ENCODE measurements at regions not wholly inside any gene's neighbourhood (a gene's known extent, or its start where the extent isn't known, plus 50 kb on each side); places are given as distances from the start of the nearest gene placed in this dataset.

DNA sequence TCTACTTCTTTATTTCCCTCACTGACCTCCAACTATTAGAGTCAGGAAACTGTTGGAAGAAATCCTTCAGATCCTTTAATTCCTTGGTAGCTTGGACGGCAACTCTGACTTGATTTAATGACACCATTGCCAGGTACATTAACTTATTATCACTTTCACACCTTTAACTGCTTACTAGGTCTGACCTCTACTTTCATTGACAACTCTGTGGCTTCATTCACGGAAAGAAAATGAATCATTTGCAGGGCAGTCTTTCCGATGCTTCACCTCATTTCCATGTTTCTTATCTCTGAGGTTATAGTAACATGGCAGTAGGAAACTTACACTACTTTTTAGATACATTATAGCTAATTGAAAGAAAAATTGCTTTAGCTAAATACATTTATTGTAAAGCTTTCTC lies 82.6 kb upstream of the PDGFD start:
- in situ Hi-C loops (cut with HindIII; ENCODE audit: extremely low pct_ligation_motif_present, low pct_unique_long_range_greater_than_20kb) (no loop called here), intact Hi-C loops (cut with micrococcal nuclease; ENCODE audit: unreplicated experiment) (no loop called here)
- H3K4me2 ChIP-seq (ENCODE audit: low read depth, low read length): no peak overlapping the region
- H4K20me1 ChIP-seq (ENCODE audit: insufficient read depth, low read length): no peaks in the 10 kb centered on the region
- TF ChIP-seq, protein P1, sequence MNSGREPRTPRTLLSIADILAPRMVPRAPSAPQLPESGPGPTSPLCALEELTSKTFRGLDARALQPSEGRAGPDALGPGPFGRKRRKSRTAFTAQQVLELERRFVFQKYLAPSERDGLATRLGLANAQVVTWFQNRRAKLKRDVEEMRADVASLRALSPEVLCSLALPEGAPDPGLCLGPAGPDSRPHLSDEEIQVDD (CRISPR knock-in tag; IDR thresholded peaks at IDR 0.05; ENCODE audit: borderline replicate concordance): no peak
- TF ChIP-seq, protein P2, sequence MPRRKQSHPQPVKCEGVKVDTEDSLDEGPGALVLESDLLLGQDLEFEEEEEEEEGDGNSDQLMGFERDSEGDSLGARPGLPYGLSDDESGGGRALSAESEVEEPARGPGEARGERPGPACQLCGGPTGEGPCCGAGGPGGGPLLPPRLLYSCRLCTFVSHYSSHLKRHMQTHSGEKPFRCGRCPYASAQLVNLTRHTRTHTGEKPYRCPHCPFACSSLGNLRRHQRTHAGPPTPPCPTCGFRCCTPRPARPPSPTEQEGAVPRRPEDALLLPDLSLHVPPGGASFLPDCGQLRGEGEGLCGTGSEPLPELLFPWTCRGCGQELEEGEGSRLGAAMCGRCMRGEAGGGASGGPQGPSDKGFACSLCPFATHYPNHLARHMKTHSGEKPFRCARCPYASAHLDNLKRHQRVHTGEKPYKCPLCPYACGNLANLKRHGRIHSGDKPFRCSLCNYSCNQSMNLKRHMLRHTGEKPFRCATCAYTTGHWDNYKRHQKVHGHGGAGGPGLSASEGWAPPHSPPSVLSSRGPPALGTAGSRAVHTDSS (CRISPR knock-in tag; conservative IDR thresholded peaks at IDR 0.05): no peak
- no peak for TF ChIP-seq ZFP37 (CRISPR knock-in tag; IDR thresholded peaks at IDR 0.05; ENCODE audit: borderline replicate concordance)
- no peak for TF ChIP-seq ZNF484 (CRISPR knock-in tag; IDR thresholded peaks at IDR 0.05; ENCODE audit: borderline replicate concordance, low read depth)
- no peak for TF ChIP-seq NR2C2 (CRISPR knock-in tag; IDR thresholded peaks at IDR 0.05; ENCODE audit: borderline replicate concordance)
- TF ChIP-seq ZSCAN25 (CRISPR knock-in tag; IDR thresholded peaks at IDR 0.05): no peak
- no peak for TF ChIP-seq MYC (CRISPR knock-in tag; IDR thresholded peaks at IDR 0.05; ENCODE audit: borderline replicate concordance)
- TF ChIP-seq HDAC2 (CRISPR knock-in tag; IDR thresholded peaks at IDR 0.05): no peak
- no peak for TF ChIP-seq ERF (CRISPR knock-in tag; IDR thresholded peaks at IDR 0.05)
- TF ChIP-seq PRPF4 (IDR thresholded peaks at IDR 0.05; ENCODE audit: low read depth, low read length, poor library complexity, severe bottlenecking): no peak
- no peak for TF ChIP-seq ZNF335 (CRISPR knock-in tag; IDR thresholded peaks at IDR 0.05)
- TF ChIP-seq EED (CRISPR knock-in tag; IDR thresholded peaks at IDR 0.05): no peak
- CTCF ChIA-PET (ENCODE audit: low intra/inter-chr PET ratio, low total read pairs): no interaction called here
- ATAC-seq (no peak), DNase-seq (ENCODE audit: low spot score) (no peak), FAIRE-seq (no peak)
- BruUV-seq (replicated peaks): no TSS peak
- no peaks in the 10 kb centered on the region for H3K27me3 ChIP-seq (ENCODE audit: control insufficient read depth in 1 of 2, insufficient read depth in 2 of 2, low read length in 2 of 2)
- no peak overlapping the region for H2AFZ ChIP-seq (ENCODE audit: low read length)
- no peak overlapping the region for H3K4me3 ChIP-seq (replicated peaks in 1 of 3; ENCODE audit: insufficient read depth in 1 of 3, low read depth in 2 of 3, low read length in 3 of 3)
- H3K9ac ChIP-seq (ENCODE audit: insufficient read depth, low read depth, low read length): no peak overlapping the region
- no peak overlapping the region for H3K27ac ChIP-seq (ENCODE audit: extremely low read length, insufficient read depth, low read length)
- H3K9me3 ChIP-seq (ENCODE audit: low read length): no peaks in the 10 kb centered on the region
- WGBS (ENCODE audit: low lambda C conversion rate): 0% methylated on average over 3 of the region's 3 CpGs
- POLR2A ChIA-PET: no interaction called here
- H3K36me3 ChIP-seq (replicated peaks in 1 of 2; ENCODE audit: control insufficient read depth in 1 of 2, insufficient read depth in 2 of 2, low read length in 2 of 2): no peaks in the 10 kb centered on the region
- no peaks in the 10 kb centered on the region for H3K79me2 ChIP-seq (ENCODE audit: insufficient read depth, low read length)
- no peaks in the 10 kb centered on the region for H3K4me1 ChIP-seq (ENCODE audit: insufficient read depth, low read length)
